HUES6 (cell line): ENCODE measurements at regions not wholly inside any gene's neighbourhood (a gene's known extent, or its start where the extent isn't known, plus 50 kb on each side); places are given as distances from the start of the nearest gene placed in this dataset.
"Not testable (repeated sequence)": the region's sequence is repeated elsewhere in the genome, so short reads cannot be mapped to it uniquely, and the experiment has no call there.

ENCODE experiments used
- H3K27ac ChIP-seq: 2 replicates; pipeline ENCODE4 v1.7.0; 2013; ENCODE audit warnings: low read depth, mild to moderate bottlenecking, low read length, inconsistent platforms
- H3K27me3 ChIP-seq: 2 replicates; pipeline ENCODE4 v1.6.1; 2013; ENCODE audit warnings: low read length; ENCODE audit not compliant: control insufficient read depth, insufficient read depth
- H3K36me3 ChIP-seq: 2 replicates; pipeline ENCODE4 v1.6.1; 2013; ENCODE audit warnings: low read length; ENCODE audit not compliant: control insufficient read depth, insufficient read depth
- H3K4me1 ChIP-seq: 2 replicates; pipeline ENCODE4 v1.6.1; 2013; ENCODE audit warnings: low read length; ENCODE audit not compliant: control insufficient read depth, insufficient read depth
- H3K4me3 ChIP-seq: 2 replicates; pipeline ENCODE4 v1.5.1; 2013; ENCODE audit warnings: low read depth, low read length
- H3K9ac ChIP-seq: one replicate; pipeline ENCODE4 v1.6.1; 2013; ENCODE audit warnings: mild to moderate bottlenecking, low read length
- H3K9me3 ChIP-seq: 2 replicates; pipeline ENCODE4 v1.6.1; 2013; ENCODE audit warnings: low read depth, low read length; ENCODE audit not compliant: control insufficient read depth, insufficient read depth

DNA sequence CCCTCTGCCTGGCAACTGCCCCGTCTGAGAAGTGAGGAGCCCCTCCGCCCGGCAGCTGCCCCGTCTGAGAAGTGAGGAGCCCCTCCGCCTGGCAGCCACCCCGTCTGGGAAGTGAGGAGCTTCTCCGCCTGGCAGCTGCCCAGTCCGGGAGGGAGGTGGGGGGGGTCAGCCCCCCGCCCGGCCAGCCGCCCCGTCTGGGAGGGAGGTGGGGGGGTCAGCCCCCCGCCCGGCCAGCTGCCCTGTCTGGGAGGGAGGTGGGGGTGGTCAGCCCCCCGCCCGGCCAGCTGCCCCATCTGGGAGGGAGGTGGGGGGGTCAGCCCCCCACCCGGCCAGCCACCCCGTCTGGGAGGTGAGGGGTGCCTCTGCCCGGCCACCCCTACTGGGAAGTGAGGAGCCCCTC, 167.8 kb upstream of the FGF16 start:
- H3K9ac ChIP-seq, H3K27ac ChIP-seq, H3K4me3 ChIP-seq, H3K27me3 ChIP-seq, H3K36me3 ChIP-seq, H3K4me1 ChIP-seq: not testable (repeated sequence)
- peaks cover 63% of the 10 kb centered on the region for H3K9me3 ChIP-seq

DNA sequence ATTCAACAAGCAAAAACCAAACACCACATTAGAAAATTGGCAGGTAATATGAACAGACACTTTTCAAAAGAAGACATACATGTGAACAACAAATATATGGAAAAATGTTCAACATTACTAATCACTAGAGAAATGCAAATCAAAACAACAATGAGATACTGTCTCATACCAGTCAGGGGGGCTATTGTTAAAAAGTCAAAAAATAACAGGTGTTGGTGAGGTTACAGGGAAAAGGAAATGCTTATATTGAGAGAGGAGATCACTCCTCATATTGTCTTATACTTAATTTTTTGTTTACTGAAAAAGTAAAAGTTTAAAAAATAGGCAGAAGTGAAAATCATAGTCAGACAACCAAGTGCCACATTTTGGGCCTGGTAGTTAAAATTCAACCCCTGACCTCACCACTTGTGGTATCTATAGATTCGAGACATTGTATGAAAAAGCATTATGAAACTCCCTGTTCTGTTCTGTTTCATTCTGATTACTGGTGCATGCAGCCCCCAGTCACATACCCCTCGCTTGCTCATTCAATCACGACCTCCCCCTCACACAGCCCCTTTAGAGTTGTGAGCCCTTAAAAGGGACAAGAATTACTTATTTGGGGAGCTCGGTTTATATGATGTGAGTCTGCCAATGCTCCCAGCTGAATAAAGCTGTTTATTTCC, 153.7 kb upstream of the FGF16 start:
- H3K4me1 ChIP-seq = no peaks in the 10 kb centered on the region

DNA sequence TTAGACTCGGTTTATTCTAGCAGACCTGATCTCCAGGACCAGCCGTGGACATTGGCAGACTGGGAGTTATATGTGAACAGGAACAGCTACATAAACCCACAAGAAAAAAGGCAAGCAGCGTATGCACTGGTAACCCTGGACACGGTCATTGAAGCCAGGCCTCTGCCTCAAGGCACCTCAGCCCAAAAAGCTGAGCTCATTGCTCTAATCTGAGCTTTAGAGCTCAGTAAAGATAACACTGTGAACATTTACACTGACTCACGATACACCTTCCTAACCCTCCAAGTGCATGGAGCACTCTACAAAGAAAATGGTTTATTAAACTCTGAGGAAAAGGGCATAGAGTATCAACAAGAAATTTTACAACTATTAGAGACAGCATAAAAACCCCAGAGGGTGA, 148.9 kb upstream of the FGF16 start:
- Histone ChIP-seq H3K9me3 (peaks cover 35% of the 10 kb centered on the region; the same call in 1 of the 2 replicates), H3K4me1 (no peaks in the 10 kb centered on the region), H3K36me3 (no peaks in the 10 kb centered on the region), H3K27me3 (no peaks in the 10 kb centered on the region), H3K4me3 (no peak overlapping the region), H3K9ac (no peak overlapping the region), H3K27ac (no peak overlapping the region)

More for the DNA sequence above, 153.7 kb upstream of the FGF16 start:
- Histone ChIP-seq H3K27me3 (no peaks in the 10 kb centered on the region), H3K9me3 (peaks cover 26% of the 10 kb centered on the region; the same call in 1 of the 2 replicates), H3K4me3 (no peak overlapping the region), H3K36me3 (no peaks in the 10 kb centered on the region), H3K27ac (no peak overlapping the region), H3K9ac (no peak overlapping the region)

DNA sequence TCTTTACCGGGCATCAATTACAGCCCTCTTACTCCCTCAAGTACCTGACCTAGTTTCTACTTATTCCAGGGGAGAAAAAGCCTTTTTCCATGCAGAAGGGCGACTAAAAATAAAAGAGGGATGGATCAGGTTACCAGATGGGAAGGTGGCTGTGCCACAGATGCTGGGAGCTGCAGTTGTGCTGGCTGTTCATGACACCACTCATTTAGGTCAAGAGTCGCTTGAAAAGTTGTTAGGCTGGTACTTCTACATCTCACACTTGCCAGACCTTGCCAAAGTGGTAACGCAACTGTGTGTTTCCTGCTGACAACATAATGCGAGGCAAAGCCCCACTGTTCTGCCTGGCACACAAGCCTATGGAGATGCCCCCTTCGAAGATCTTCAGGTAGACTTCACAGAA, 148.4 kb upstream of the FGF16 start:
- Histone ChIP-seq H3K36me3 (no peaks in the 10 kb centered on the region), H3K9ac (no peak overlapping the region), H3K27me3 (no peaks in the 10 kb centered on the region), H3K27ac (no peak overlapping the region), H3K4me3 (no peak overlapping the region), H3K4me1 (no peaks in the 10 kb centered on the region), H3K9me3 (peaks cover 38% of the 10 kb centered on the region; the same call in 1 of the 2 replicates)

DNA sequence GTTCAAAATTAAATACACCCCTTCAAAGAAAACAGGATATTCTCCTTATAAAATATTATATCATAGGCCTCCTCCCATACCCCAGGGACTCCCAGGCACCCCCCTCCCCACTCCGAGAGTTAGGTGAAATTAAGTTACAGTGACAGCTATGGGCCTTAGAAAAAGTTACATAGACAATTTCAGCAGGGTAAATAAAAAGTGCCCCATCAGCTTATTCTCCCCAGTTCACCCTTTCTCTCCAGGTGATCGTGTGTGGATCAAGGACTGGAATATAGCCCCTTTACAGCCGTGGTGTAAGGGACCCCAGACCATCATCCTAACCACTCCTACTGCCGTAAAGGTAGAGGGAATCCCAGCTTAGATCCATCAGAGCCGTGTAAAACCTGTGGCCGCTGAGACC, 147.6 kb upstream of the FGF16 start:
- H3K4me1 ChIP-seq = no peaks in the 10 kb centered on the region
- peaks cover 35% of the 10 kb centered on the region; the same call in 1 of the 2 replicates for H3K9me3 ChIP-seq
- no peaks in the 10 kb centered on the region for H3K36me3 ChIP-seq
- no peaks in the 10 kb centered on the region for H3K27me3 ChIP-seq
- no peak overlapping the region for H3K27ac ChIP-seq
- H3K9ac ChIP-seq = no peak overlapping the region
- no peak overlapping the region for H3K4me3 ChIP-seq

DNA sequence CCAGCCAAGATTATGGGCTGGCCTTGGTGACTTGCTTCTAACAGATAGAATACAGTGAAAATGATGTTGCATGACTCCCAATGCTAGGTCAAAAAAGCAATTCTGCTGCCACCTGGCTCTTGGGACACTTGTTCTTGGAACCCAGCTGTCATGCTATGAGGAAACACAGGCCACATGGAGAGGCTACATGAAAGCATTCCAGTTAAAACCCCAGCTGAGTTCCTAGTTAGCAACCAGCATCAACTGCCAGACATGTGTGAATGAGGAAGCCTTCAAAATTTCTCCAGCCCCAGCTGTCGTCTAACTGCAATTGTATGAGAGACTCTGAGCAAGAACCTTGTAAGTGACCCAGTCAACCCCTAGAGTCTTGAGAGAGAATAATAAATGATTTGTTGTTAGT, 105.2 kb upstream of the FGF16 start:
- H3K9ac ChIP-seq = no peak overlapping the region
- H3K36me3 ChIP-seq = no peaks in the 10 kb centered on the region
- no peak overlapping the region for H3K4me3 ChIP-seq
- no peak overlapping the region for H3K27ac ChIP-seq
- H3K9me3 ChIP-seq = peaks cover 12% of the 10 kb centered on the region; the same call in 1 of the 2 replicates
- H3K4me1 ChIP-seq = no peaks in the 10 kb centered on the region
- no peaks in the 10 kb centered on the region for H3K27me3 ChIP-seq

DNA sequence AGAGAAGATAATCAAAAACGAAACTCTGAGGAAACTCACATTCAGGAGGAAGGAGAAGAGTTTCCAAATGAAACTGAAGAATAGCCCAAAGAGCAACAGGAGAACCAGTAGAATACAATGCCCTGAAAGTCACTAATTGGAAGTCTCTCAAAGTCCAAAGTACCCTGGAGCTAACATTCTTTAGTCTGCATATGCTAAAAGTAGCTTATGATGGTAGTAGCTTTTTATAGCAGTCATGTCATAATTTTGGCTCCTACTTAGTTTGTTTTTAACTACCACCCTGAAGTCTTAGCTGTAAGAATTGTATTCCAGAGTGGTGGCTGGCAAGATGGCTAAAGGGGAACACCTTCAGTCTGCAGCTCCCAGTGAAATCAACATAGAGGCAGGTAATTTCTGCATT, 100.3 kb upstream of the FGF16 start:
- H3K27ac ChIP-seq = no peak overlapping the region
- peaks cover 11% of the 10 kb centered on the region; the same call in 1 of the 2 replicates for H3K4me1 ChIP-seq
- H3K9ac ChIP-seq = no peak overlapping the region
- no peaks in the 10 kb centered on the region for H3K27me3 ChIP-seq
- no peak overlapping the region for H3K4me3 ChIP-seq
- no peaks in the 10 kb centered on the region for H3K36me3 ChIP-seq
- H3K9me3 ChIP-seq = peaks cover 10% of the 10 kb centered on the region

DNA sequence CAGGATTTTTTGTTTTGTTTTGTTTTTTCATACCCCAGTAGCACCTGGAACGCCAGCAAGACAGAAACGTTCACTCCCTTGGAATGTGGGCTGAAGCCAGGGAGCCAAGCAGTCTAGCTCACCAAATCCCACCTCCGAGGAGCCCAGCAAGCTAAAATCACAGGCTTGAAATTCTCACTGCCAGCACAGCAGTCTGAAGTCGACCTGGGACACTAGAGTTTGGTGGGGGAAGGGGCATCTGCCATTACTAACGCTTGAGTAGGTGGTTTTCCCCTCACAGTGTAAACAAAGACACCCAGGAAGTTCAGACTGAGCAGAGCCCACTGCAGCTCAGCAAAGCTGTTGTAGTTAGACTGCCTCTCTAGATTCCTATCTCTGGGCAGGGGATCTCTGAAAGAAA, 99.6 kb upstream of the FGF16 start:
- Histone ChIP-seq H3K4me3 (no peak overlapping the region), H3K36me3 (no peaks in the 10 kb centered on the region), H3K4me1 (peaks cover 11% of the 10 kb centered on the region; the same call in 1 of the 2 replicates), H3K27ac (no peak overlapping the region), H3K9ac (no peak overlapping the region), H3K9me3 (peaks cover 10% of the 10 kb centered on the region), H3K27me3 (no peaks in the 10 kb centered on the region)

DNA sequence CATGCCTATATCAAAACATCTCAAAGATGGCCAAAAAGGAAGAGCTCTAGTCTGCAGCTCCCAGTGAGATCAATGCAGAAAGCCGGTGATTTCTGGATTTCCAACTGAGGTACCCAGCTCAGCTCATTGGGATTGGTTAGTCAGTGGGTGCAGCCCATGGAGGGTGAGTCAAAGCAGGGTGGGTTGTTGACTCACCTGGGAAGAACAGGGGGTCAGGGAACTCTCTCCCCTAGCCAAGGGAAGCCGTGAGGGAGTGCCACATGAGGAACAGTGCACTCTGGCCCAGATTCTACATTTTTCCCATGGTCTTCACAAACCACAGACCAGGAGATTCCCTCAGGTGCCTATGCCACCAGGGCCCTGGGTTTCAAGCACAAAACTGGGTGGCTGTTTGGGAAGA, 57.3 kb upstream of the FGF16 start:
- Histone ChIP-seq H3K27ac (no peak overlapping the region), H3K27me3 (no peaks in the 10 kb centered on the region), H3K36me3 (no peaks in the 10 kb centered on the region), H3K9me3 (peaks cover 9% of the 10 kb centered on the region; the same call in 1 of the 2 replicates), H3K4me3 (no peak overlapping the region), H3K9ac (no peak overlapping the region), H3K4me1 (no peaks in the 10 kb centered on the region; the same call in 1 of the 2 replicates)

DNA sequence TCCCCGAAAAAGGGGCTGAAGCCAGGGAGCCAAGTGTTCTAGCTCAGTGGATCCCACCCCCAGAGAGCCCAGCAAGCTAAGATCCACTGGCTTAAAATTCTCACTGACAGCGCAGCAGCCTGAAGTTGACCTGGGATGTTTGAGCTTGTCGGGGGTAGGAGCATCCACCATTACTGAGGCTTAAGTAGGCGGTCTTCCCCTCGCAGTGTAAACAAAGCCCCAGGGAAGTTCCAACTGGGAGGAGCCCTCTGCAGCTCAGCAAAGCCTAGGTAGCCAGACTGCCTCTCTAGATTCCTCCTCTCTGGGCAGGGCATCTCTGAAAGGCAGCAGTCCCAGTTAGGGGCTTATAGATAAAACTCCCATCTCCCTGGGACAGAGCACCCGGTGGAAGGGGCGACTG, 56.8 kb upstream of the FGF16 start:
- not testable (repeated sequence) for H3K4me3 ChIP-seq, H3K27ac ChIP-seq, H3K9me3 ChIP-seq, H3K27me3 ChIP-seq, H3K4me1 ChIP-seq, H3K36me3 ChIP-seq, H3K9ac ChIP-seq

DNA sequence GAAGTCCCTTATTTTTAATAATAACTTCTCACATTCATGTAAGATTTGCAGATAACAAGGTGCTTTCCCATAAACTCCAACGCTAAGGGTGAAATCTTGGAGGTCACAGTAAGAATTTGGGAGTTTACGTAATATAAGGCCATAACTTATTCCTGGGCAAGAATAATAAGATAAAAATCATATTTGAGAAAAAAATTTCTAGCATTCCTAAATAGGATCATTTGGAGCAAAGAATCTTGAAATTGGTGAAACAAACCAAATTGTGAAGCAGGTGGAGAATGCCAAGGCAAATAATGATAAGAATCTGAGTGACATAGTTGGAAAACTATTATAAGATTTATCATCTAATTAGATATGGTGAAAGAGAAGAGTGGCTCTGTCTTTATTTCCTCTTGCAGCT, 50.4 kb upstream of the FGF16 start:
- no peaks in the 10 kb centered on the region for H3K36me3 ChIP-seq
- H3K27ac ChIP-seq = no peak overlapping the region
- H3K9me3 ChIP-seq = peaks cover 4% of the 10 kb centered on the region; the same call in 1 of the 2 replicates
- H3K4me1 ChIP-seq = no peaks in the 10 kb centered on the region
- H3K9ac ChIP-seq = no peak overlapping the region
- H3K4me3 ChIP-seq = no peak overlapping the region
- H3K27me3 ChIP-seq = no peaks in the 10 kb centered on the region
